ENCODE measurements at regions not wholly inside any gene's neighbourhood (a gene's known extent, or its start where the extent isn't known, plus 50 kb on each side); places are given as distances from the start of the nearest gene placed in this dataset.

DNA sequence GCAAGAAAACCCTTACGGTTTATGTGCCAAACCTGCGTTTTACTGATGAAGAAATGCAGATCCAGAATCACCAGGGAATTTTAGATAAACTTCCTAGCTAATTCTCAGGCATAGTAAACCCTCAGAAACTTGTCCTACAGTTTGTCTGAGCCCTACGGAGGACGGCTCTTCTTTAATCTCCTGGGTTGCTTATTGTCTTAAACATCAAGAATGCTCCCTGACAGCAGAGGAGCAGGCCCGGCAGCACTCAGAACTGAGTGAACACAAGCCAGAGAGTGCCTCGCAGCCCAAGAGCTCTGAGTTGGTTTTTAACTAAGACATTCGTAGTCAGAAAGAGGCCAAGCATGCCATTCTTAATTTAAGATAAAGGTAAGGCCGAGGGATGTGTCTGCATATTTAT is 114.7 kb upstream of the ERCC6L2 start (continued):
- TF ChIP-seq, protein P1, sequence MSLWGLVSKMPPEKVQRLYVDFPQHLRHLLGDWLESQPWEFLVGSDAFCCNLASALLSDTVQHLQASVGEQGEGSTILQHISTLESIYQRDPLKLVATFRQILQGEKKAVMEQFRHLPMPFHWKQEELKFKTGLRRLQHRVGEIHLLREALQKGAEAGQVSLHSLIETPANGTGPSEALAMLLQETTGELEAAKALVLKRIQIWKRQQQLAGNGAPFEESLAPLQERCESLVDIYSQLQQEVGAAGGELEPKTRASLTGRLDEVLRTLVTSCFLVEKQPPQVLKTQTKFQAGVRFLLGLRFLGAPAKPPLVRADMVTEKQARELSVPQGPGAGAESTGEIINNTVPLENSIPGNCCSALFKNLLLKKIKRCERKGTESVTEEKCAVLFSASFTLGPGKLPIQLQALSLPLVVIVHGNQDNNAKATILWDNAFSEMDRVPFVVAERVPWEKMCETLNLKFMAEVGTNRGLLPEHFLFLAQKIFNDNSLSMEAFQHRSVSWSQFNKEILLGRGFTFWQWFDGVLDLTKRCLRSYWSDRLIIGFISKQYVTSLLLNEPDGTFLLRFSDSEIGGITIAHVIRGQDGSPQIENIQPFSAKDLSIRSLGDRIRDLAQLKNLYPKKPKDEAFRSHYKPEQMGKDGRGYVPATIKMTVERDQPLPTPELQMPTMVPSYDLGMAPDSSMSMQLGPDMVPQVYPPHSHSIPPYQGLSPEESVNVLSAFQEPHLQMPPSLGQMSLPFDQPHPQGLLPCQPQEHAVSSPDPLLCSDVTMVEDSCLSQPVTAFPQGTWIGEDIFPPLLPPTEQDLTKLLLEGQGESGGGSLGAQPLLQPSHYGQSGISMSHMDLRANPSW (CRISPR knock-in tag; conservative IDR thresholded peaks at IDR 0.05; ENCODE audit: low read depth) = no peak
- TF ChIP-seq ELF4 (CRISPR knock-in tag; IDR thresholded peaks at IDR 0.05; ENCODE audit: low read depth) (no peak), ATF3 (CRISPR knock-in tag; conservative IDR thresholded peaks at IDR 0.05) (no peak), RELA (CRISPR knock-in tag; IDR thresholded peaks at IDR 0.05; ENCODE audit: borderline replicate concordance) (no peak)
- TF ChIP-seq, protein P2, sequence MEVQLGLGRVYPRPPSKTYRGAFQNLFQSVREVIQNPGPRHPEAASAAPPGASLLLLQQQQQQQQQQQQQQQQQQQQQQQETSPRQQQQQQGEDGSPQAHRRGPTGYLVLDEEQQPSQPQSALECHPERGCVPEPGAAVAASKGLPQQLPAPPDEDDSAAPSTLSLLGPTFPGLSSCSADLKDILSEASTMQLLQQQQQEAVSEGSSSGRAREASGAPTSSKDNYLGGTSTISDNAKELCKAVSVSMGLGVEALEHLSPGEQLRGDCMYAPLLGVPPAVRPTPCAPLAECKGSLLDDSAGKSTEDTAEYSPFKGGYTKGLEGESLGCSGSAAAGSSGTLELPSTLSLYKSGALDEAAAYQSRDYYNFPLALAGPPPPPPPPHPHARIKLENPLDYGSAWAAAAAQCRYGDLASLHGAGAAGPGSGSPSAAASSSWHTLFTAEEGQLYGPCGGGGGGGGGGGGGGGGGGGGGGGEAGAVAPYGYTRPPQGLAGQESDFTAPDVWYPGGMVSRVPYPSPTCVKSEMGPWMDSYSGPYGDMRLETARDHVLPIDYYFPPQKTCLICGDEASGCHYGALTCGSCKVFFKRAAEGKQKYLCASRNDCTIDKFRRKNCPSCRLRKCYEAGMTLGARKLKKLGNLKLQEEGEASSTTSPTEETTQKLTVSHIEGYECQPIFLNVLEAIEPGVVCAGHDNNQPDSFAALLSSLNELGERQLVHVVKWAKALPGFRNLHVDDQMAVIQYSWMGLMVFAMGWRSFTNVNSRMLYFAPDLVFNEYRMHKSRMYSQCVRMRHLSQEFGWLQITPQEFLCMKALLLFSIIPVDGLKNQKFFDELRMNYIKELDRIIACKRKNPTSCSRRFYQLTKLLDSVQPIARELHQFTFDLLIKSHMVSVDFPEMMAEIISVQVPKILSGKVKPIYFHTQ (CRISPR knock-in tag; IDR thresholded peaks at IDR 0.05) = no peak
- TF ChIP-seq, protein P3, sequence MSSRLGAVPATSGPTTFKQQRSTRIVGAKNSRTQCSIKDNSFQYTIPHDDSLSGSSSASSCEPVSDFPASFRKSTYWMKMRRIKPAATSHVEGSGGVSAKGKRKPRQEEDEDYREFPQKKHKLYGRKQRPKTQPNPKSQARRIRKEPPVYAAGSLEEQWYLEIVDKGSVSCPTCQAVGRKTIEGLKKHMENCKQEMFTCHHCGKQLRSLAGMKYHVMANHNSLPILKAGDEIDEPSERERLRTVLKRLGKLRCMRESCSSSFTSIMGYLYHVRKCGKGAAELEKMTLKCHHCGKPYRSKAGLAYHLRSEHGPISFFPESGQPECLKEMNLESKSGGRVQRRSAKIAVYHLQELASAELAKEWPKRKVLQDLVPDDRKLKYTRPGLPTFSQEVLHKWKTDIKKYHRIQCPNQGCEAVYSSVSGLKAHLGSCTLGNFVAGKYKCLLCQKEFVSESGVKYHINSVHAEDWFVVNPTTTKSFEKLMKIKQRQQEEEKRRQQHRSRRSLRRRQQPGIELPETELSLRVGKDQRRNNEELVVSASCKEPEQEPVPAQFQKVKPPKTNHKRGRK (CRISPR knock-in tag; IDR thresholded peaks at IDR 0.05; ENCODE audit: borderline replicate concordance) = no peak

GRCh38 chr9:95757439-95757838 is 118.1 kb upstream of the ERCC6L2 start:
- peaks cover 53% of the 10 kb centered on the region for H3K4me1 Mint-ChIP-seq
- H3K4me3 Mint-ChIP-seq = no peak overlapping the region
- POLR2A ChIA-PET = interaction anchor here (0.6 to 1.5 kb wide), 2 partner anchors 13 to 108 kb away, joined by 4 read pairs; no protein-coding TSS in a partner anchor
- no peak for ATAC-seq
- TF ChIP-seq KAT7 (CRISPR knock-in tag; IDR thresholded peaks at IDR 0.05; ENCODE audit: borderline replicate concordance) (no peak), NFYB (CRISPR knock-in tag; conservative IDR thresholded peaks at IDR 0.05; ENCODE audit: low read depth) (no peak), ATF3 (CRISPR knock-in tag; conservative IDR thresholded peaks at IDR 0.05) (no peak), ETV6 (CRISPR knock-in tag; IDR thresholded peaks at IDR 0.05) (no peak), ZNF138 (CRISPR knock-in tag; conservative IDR thresholded peaks at IDR 0.05) (no peak), HMGA2 (CRISPR knock-in tag; IDR thresholded peaks at IDR 0.05) (no peak), MYBL2 (CRISPR knock-in tag; IDR thresholded peaks at IDR 0.05) (no peak), ZNF416 (CRISPR knock-in tag; IDR thresholded peaks at IDR 0.05) (no peak), AFF4 (CRISPR knock-in tag; IDR thresholded peaks at IDR 0.05; ENCODE audit: borderline replicate concordance) (no peak), IRF2 (CRISPR knock-in tag; IDR thresholded peaks at IDR 0.05; ENCODE audit: borderline replicate concordance, low read depth) (no peak), E2F4 (CRISPR knock-in tag; IDR thresholded peaks at IDR 0.05; ENCODE audit: borderline replicate concordance, low read depth) (no peak)
- TF ChIP-seq, protein P4, sequence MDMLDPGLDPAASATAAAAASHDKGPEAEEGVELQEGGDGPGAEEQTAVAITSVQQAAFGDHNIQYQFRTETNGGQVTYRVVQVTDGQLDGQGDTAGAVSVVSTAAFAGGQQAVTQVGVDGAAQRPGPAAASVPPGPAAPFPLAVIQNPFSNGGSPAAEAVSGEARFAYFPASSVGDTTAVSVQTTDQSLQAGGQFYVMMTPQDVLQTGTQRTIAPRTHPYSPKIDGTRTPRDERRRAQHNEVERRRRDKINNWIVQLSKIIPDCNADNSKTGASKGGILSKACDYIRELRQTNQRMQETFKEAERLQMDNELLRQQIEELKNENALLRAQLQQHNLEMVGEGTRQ (CRISPR knock-in tag; IDR thresholded peaks at IDR 0.05) = no peak
- TF ChIP-seq, protein P5, sequence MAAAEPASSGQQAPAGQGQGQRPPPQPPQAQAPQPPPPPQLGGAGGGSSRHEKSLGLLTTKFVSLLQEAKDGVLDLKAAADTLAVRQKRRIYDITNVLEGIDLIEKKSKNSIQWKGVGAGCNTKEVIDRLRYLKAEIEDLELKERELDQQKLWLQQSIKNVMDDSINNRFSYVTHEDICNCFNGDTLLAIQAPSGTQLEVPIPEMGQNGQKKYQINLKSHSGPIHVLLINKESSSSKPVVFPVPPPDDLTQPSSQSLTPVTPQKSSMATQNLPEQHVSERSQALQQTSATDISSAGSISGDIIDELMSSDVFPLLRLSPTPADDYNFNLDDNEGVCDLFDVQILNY (CRISPR knock-in tag; IDR thresholded peaks at IDR 0.05) = no peak
- TF ChIP-seq, protein P6, sequence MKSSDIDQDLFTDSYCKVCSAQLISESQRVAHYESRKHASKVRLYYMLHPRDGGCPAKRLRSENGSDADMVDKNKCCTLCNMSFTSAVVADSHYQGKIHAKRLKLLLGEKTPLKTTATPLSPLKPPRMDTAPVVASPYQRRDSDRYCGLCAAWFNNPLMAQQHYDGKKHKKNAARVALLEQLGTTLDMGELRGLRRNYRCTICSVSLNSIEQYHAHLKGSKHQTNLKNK (CRISPR knock-in tag; IDR thresholded peaks at IDR 0.05) = no peak
- H3K27me3 Mint-ChIP-seq (ENCODE audit: low read depth) = peaks cover 40% of the 10 kb centered on the region
- no peak for DNase-seq (ENCODE audit: low spot score)
- no peak overlapping the region for H3K27ac Mint-ChIP-seq
- no peaks in the 10 kb centered on the region for H3K36me3 Mint-ChIP-seq
- CTCF ChIA-PET = interaction anchor here (0.9 to 4.4 kb wide), 4 partner anchors 9 to 150 kb away, joined by 3 to 24 read pairs (median 4); no protein-coding TSS in a partner anchor
- H3K9me3 Mint-ChIP-seq = no peaks in the 10 kb centered on the region

All from WTC11 (cell line).